HepG2 (cell line): ENCODE measurements at regions not wholly inside any gene's neighbourhood (a gene's known extent, or its start where the extent isn't known, plus 50 kb on each side); places are given as distances from the start of the nearest gene placed in this dataset.

ENCODE experiments used
- CBX2 ChIP-seq, 2 experiments: fragments of 200-600 bp in 1 of 2; sonication (generic); formaldehyde crosslinking in 1 of 2; IDR thresholded peaks; 2 replicates each; pipeline versions ENCODE4 v1.7.0 to v1.8.1; 2018 to 2022; ENCODE audit warnings: low read depth in 2 of 2, low read length in 1 of 2, mild to moderate bottlenecking in 1 of 2, missing genetic modification reagents in 1 of 2
- EZH2 ChIP-seq: conservative IDR thresholded peaks from 2 replicates; pipeline ENCODE4 v1.6.1; 2012; ENCODE audit warnings: mild to moderate bottlenecking, low read depth, low read length, moderate library complexity
- RAD21 ChIP-seq: fragments of 450-650 bp; formaldehyde crosslinking; IDR thresholded peaks from 2 replicates; pipeline ENCODE4 v1.5.0; 2020; ENCODE audit warnings: mild to moderate bottlenecking

DNA sequence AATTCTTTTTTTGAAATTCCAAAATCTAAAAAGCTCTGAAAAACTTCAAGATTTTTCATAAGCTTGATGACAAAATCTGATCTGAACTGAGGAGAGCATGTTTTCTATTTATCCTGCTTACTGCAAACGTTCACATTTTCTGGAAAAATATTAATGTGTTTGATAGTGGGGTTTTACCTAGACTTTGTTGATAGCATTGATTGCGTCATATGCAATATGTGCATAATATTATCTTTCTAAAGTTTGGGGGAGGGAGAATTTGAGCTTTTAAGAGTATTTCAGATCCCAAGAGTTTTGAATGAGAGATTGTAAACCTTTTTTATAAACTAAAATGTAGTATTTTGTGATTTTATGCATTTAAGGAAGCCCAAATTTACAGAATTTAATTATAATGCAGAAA, 62.8 kb upstream of the CDH6 start:
- TF ChIP-seq CBX2 (IDR thresholded peaks at IDR 0.05; ENCODE audit: low read depth, low read length), result no peak
- no peak for TF ChIP-seq CBX2 (CRISPR knock-in tag; IDR thresholded peaks at IDR 0.05; ENCODE audit: low read depth)
- no peak for TF ChIP-seq RAD21 (CRISPR knock-in tag)
- TF ChIP-seq EZH2, result no peak
